NCI-H187 treated with DMSO at 0.1 percent for 48 hours (cell line): ENCODE measurements at regions not wholly inside any gene's neighbourhood (a gene's known extent, or its start where the extent isn't known, plus 50 kb on each side); places are given as distances from the start of the nearest gene placed in this dataset.
A peak's percentile ranks its signal among the peaks of the same experiment; 100 is the strongest.
"Not testable (repeated sequence)": the region's sequence is repeated elsewhere in the genome, so short reads cannot be mapped to it uniquely, and the experiment has no call there.

Source experiments
- DNase-seq: peaks from one replicate; lab custom pipeline; 2025; lab: John Stamatoyannopoulos, UW

DNA sequence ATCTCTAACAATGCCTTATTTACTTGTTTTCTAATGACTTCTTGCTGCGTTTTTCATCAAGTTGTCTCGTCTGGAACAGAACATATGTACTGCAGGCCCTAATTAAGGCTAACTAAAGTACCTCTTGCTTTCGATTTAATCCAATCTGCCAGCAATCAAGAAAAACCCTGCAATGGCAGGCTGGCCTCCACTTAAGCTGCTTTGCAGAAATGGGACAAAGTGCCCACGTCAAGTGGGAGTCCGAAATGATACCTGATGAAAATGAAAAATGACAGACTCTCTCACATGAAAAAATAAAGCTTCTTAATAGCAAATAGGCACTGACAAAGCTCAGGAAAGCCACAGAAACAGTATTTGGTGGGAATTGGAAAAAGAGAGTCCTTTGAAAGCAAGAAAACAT is 1454.7 kb downstream of the FAM181B start:
- no peak for DNase-seq

DNA sequence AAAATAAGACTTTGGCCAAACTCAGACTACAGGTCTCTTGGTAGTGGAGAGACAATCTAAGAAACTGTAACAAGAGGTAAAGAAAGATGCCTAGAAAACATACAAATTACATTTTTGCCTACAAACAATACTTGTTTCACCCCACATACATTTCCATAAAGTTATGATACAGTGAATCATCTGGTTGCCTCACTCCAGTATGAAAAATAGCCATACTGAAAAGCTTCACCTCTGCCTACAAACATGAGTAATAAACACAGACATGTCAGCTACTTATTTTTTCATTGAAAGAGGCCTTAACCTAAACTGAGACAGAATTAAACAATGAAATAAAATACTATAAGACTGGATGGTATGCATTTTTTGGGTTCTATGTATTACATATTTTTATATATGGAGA is 1463.0 kb downstream of the FAM181B start:
- DNase-seq: no peak

DNA sequence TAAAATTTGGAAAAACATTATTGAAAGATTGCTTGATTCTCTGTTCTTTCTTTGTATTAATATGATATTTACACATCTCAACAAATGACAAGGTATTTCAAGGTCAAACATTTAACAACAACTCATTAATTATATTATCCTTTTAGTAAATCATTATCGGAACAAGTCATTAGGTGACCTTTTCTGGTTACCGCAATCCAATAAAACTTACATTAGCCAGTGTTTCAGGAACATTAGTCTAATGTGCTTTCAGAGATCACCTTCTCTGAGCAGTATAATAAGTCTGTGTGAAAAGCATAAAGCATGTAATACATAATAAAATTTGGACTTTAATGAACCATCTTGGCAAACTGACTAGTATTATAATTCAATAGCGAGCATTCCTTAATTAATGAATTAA is 1466.4 kb downstream of the FAM181B start:
- no peak for DNase-seq

DNA sequence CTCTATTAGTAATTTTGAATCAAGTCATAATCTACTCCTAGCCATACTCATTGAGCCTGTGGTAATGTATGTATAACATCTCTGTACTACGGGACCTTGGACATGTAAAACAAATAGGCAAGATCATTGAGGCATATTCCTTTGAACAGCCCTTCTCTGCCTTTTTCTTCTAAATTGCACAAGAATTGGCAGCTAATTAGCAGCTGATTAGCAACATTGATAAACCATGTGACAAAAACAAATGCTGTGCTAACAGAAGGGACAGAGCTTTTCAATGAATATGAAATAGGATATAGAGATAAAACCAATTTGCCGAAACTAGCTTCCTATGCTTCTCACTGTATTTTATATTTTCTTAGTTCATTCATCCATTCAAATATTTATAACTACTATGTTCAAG is 1474.2 kb downstream of the FAM181B start:
- DNase-seq: no peak

DNA sequence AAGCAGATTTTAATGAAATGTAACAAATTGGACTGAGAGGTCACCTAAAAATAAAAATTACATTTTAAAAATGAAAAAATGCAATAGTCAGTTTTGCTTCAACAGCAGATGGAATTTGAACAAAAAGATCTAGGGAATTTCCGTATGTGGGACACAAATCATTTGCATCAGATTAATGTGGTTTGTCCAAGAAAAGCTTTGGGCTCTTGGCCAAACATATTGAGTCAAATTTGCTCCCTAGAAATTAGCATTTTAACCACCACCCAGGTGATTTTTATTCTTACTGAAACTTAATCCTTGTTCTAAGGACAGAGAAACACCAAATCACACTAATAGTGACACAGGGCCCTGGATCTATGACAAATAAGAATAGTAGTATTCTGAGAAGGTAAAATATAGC is 1477.8 kb downstream of the FAM181B start:
- no peak for DNase-seq

DNA sequence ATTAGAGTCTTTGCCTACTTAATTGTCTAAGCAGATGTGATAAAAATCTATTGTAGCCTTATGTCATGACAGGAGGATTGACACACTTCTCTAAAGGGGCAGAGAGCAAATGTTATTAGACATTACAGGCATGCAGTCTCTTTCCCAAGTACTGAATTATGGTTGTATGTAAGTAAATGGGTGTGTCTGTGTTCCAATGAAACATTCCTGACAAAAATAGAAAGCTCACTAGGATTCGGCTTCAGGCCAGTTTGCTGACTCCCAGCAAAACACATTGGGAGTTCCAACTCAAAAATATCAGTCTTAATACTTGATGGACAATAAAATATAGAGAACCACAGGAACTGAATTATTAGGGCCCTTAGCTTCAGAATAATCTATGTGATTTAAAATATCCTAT is 1480.4 kb downstream of the FAM181B start:
- DNase-seq: no peak

DNA sequence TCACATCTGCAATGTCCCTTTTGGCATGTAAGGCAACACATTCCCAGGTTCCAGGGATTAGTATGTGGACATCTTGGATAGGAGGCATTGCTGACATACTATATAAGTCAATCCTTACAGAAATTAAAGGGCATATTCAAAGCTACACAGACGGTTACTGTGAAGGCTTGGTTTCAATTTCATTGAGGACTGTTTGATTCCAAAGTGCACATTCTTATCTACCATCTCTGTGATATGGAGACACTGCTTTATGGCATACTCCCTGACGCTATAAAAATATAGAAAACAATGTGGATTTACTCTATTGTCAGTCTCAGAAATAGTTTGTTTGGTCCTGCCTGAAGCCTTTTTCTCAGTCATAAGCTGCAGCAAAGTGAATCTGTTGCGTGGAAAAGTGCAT is 1486.7 kb downstream of the FAM181B start:
- no peak for DNase-seq

DNA sequence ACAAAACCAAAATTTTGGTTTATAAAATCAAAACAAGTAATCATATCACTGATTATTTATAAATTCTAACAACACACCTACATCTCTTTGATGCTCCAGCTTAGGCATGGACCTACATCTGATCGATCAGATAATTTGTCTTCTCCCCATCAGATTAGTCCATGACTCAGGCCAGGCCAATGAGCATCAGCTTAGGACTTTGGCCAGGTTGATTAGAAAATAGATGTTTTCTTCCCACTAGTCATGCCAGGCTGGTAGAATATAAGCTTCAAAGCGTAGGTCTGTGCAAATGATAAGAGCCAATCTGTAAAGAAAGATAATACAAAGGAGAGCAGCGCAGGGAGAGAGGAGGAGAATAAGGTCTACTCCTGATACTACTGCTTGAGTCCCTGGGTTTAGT is 1487.9 kb downstream of the FAM181B start:
- no peak for DNase-seq

DNA sequence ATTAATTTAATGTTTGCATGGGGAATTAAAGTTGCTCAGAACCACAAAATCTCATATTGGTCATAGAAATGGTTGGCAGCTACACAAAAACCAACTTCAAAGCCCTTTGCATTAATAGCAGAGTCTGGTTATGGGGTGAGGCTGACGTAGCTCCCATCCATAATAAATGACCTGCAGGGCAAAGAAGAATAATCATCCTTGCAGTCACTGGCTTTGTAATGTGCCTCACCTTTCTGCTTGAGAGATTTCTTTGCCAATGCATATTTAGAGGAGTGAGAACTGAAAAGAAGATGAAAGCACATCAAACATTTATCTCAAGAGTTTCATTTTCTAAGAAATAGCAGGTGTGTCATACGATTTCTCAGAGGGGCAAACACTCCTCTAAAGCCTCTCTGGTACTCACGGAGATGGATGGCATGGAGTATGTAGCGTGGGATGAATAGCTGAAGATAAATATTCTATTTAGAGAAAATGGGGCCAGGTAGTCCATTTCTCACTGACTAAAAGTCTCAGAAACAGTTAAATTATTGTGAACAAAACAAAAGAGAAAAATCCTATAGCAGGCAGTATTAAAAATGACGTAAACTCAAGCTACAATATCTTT is 1491.9 kb downstream of the FAM181B start:
- no peak for DNase-seq

DNA sequence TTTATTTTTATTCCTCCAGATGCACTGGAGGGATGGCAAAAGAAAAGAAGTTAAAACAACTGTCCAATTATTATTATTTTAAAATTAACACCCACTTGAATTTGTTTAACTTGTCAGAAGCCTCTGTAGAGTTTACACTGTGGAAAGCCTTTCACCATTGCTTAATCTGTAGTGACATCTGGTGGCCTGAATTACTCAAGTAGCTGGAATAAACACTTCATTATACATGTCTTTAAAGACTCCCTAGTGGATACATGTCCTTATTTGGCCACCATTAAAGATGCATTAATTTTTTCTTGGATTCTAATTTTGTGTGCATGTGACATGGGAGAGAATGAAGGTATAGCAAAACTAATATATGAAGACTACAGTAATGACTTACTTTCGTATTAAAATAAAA is 1496.5 kb downstream of the FAM181B start:
- DNase-seq: peak; percentile 57

DNA sequence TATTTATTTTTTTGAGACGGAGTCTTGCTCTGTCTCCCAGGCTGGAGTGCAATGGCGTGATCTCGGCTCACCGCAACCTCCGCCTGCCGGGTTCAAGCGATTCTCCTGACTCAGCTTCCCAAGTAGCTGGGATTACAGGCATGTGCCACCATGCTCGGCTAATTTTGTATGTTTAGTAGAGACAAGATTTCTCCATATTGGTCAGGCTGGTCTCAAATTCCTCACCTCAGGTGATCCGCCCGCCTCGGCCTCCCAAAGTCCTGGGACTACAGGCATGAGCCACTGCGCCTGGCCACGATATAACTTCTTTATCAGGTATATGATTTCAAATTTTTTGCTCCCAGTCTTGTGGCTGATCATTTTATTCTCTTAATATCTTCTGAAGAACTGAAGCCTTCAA is 1506.3 kb downstream of the FAM181B start:
- DNase-seq: not testable (repeated sequence)

DNA sequence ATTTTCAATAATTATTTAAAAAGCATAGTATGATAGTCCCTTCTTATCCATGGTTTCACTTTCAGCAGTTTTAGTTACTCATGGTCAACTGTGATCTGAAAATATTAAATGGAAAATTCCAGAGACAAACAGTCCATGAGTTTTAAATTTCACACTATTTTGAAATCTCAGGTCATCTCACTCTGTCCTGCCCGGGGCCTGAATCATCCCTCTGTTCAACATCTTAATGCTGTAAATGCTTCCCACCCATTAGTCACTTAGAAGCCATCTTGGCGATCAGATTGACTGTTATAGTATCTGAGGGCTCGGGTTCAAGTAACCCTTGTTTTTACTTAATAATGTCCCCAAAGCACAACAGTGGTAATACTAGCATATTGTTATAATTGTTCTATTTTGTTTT is 1509.3 kb downstream of the FAM181B start:
- DNase-seq: no peak

DNA sequence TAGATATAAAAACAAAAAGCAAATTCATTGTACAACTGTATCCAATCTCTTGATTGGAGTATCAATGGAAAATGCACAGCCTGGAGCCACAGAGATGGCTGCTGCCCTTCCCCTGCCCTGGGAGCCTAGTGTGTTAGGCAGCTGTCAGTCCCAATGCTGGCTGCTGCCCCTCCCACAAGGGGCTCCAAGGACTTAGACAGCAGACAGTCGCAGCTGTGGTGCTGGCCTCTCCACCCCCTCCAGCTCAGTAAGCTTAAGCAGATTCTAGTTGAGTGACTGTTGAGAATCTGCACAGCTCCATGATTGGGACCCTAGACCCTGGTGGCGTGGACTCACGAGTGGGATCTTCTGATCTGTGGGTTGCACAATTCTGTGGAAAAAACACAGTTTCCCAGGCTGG is 1511.2 kb downstream of the FAM181B start:
- no peak for DNase-seq

DNA sequence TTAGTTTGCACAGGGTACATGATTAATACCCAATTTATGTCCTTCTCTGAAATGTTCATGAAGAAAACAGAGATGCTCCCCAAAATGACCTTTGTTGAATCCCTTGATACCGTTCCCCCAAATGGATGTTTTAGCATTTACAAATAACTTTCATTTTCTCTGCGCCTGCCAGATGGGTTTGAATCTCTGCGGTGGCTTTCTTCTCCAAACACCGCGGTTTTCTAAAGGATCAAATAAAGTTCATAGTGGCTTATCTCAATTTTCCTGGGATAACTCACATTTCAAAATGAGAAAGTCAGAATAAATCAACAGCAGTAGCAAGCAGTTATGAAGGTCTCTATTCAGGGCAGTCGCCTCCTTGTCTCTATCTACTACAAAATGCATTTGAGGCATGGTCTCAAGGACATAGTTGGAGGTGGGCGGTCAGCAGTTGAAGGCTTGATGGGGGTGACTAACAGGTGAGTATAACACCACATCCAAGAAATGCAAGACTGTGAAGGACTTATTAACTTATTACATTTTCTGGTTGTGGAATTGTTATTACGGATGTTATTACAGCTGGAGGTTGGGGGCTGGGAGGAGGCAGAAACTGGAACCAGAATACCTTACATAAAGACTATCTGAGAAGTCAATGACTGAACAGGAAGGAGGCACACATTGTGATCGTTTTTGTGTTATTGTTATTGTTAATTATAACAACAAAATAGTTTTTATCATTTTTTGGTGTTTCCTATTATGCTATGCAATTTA is 1513.3 kb downstream of the FAM181B start:
- no peak for DNase-seq

DNA sequence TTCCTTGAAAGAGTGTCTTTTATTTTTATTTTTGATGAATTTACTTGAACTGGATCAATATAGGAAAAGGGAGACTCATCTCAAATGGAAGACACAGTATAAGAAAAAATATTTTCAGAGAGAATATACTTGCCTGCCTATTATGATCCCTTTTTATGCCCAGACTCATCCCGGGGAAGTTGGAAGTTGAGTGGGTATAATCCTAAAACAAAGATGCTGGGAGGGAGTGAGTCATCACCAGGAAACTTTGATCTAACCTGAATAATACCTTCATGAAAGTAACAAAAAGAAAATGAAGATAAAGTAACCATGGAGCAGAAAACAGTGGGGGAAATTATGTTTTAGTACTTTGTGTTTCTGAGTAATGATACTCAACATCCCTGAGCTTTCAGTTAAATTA is 1514.0 kb downstream of the FAM181B start:
- no peak for DNase-seq

DNA sequence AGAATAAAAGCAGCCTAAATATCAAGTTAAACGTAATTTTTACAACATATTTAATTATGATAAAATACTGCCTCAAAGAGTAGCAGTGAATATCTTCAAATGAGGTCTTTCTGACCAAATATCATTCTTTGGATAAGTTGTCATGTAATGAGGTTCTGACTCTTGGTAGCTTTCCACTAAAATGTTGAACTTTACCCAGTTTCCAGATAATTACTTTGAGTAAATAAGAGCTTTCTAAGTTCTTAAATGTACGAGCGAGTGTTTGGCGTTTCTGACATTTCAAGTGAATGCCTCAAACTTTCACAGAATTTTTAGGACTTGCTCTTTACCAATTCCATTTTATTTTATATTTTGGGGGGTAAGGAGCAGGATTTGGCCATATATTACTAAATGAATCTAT is 1515.2 kb downstream of the FAM181B start:
- DNase-seq: no peak

DNA sequence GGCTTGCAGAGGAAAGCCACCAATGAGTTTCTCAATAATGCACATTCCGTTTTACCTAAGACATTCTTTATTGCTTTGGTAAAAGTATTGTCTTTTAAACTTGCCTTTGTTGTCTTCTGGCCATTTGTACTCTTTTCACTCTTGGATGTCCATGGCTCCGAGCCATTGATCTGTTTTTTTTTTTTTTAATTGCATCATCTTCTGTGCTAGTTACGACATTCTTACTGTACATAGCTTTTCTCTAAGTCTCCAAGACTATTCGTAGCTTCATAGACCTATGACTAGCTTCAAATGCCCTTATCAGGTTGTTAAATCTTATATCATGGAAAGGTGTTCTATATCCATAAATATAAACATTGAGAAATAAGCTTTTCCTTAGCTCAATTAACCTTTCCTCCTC is 1522.6 kb downstream of the FAM181B start:
- DNase-seq: no peak

DNA sequence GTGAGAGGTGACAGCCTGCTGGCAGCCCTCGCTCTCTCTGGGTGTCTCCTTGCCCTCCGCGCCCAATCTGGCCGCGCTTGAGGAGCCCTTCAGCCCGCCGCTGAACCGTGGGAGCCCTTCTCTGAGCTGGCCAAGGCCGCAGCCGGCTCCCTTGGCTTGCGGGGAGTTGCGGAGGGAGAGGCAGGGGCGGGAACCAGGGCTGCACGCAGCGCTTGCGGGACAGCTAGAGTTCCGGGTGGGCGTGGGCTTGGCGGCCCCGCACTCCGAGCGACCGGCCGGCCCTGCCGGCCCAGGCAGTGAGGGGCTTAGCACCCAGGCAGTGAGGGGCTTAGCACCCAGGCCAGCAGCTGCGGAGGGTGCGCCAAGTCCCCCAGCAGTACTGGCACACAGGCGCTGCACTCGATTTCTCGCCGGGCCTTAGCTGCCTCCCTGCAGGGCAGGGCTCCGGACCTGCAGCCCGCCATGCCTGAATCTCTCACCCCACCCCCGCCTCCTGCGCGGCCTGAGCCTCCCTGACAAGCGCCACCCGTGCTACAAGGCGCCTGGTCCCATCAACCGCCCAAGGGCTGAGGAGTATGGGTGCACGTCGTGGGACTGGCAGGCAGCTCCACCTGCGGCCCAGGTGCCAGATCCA is 1526.1 kb downstream of the FAM181B start:
- DNase-seq: no peak

DNA sequence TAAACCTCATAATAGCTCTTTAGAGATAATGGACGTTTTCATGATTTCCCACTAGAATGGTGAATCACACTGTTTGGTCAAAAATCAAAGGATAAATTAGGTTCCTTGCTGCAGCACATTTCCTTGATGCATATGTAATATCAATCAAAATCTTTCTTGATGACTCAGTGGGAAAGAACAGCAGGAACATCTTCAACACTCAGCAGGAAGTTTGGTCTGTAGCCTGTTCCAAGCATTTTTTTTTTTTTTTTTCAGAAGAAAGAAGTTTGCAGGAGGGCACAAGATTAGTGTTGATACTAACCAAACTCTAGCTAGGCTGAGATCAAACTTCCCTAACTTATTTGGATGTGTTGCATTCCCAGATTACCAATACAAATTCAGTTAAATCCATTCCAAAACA is 1529.8 kb downstream of the FAM181B start:
- DNase-seq: no peak

DNA sequence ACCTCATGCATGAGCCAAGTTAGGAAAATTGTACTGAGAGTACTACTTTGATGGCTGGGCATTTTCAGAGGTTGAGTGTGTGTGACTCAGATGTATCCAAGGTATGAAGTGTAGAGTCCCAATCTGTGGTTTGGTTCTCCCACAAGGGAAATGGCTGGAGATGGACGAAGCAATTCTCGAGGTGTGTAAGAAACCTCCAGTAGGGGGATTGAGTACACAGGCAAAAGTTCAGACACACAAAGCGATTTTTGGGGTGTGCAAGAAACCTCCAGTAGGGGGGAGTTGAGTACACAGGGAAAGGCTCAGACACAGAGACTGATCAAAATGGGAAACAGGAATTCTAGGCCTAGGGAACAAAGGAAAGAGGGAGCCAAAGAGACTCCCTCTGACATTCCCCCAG is 1536.3 kb downstream of the FAM181B start:
- DNase-seq: no peak

DNA sequence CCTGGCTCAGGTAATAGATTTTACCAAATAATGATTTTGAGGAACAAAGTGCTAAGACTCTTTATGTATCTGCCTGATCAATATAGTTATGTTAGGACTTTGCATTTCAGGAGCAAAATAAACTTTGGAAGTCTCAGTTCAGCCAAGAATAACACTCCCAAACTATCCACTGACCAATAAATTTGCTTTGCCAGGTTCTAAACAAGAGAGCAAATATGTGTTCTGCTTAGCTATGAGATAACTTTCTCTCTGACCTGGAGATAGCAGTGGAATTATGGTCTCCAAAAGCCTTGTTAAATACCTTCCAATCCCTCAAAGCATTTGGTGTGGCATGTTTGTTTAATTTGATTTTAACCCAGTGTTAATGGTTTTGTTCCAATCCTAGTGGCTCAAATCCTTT is 1541.1 kb downstream of the FAM181B start:
- DNase-seq: no peak

DNA sequence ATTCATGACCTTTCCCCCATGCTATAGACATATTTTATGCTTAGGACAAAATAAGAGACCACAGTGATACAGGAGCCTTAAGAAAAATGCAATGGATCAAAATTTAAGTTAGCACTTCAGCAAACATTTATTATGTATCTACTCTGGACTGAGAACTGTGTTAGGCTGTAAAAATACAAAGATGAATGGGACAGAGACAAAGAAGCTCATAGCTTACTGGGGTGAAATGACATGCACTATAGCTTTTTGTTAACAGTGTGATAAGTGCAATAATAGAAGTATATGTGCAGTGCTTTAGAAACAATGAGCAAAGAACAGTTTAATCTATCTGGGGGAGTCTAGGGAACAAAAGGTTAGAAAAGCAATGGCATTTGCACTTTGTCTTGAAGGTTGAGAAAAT is 1543.1 kb downstream of the FAM181B start:
- no peak for DNase-seq

DNA sequence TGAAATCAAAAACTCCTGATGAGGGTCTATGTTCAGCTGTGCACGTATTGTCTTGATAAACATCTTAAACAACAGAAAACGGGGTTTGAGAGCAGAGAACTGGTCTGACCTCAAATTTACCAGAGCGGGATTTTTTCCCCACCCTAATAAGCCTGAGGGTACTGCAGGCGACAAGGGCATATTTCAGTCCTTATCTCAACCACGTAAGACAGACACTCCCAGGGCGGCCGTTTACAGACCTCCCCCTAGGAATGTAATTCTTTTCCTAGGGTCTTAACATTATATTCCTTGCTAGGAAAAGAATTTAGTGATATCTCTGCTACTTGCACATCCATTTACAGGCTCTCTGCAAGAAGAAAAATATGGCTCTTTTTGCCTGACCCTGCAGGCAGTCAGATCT is 1546.6 kb downstream of the FAM181B start:
- not testable (repeated sequence) for DNase-seq
